Sigmoid colon (tissue), 6 donors: ENCODE measurements at regions not wholly inside any gene's neighbourhood (a gene's known extent, or its start where the extent isn't known, plus 50 kb on each side); places are given as distances from the start of the nearest gene placed in this dataset.

Source experiments
- DNase-seq: peaks from one replicate; pipeline ENCODE4 v3.0.0-alpha.2; 2019
- H3K27ac ChIP-seq, 4 donors: fragments of 200-600 bp; sonication (generic); one replicate each; pipeline ENCODE4 v1.5.1; 2016 to 2019; ENCODE audit warnings: mild to moderate bottlenecking in 1 of 4
- H3K27me3 ChIP-seq, 3 donors: fragments of 200-600 bp; sonication (generic); one replicate each; pipeline ENCODE4 v1.5.1; 2019; ENCODE audit warnings: mild to moderate bottlenecking in 1 of 3
- H3K36me3 ChIP-seq, 4 donors: fragments of 200-600 bp; sonication (generic); one replicate each; pipeline ENCODE4 v1.5.1; 2016 to 2019
- H3K4me1 ChIP-seq, 4 donors: fragments of 200-600 bp; sonication (generic); one replicate each; pipeline ENCODE4 v1.5.1; 2017 to 2019
- H3K4me3 ChIP-seq, 4 donors: fragments of 200-600 bp; sonication (generic); one replicate each; pipeline ENCODE4 v1.5.1; 2017 to 2019; ENCODE audit warnings: mild to moderate bottlenecking in 2 of 4, moderate library complexity in 1 of 4
- H3K9me3 ChIP-seq, 4 donors: fragments of 200-600 bp in 3 of 4; sonication (generic) in 3 of 4; one replicate each; pipeline versions ENCODE4 v1.5.1 to v1.6.1; 2013 to 2019
- EP300 ChIP-seq, 4 donors: sonication (generic); formaldehyde crosslinking; IDR thresholded peaks; one replicate each; pipeline ENCODE4 v1.6.1; 2017; ENCODE audit warnings: antibody characterized with exemption in 4 of 4
- POLR2A ChIP-seq, 2 donors: fragments of 450-650 bp; IDR thresholded peaks; one replicate each; pipeline ENCODE4 v1.6.1; 2016; ENCODE audit warnings: antibody characterized with exemption in 2 of 2, mild to moderate bottlenecking in 2 of 2, moderate library complexity in 2 of 2
- POLR2AphosphoS5 ChIP-seq, 4 donors: sonication (generic); formaldehyde crosslinking; IDR thresholded peaks; one replicate each; pipeline ENCODE4 v1.6.1; 2017; ENCODE audit warnings: antibody characterized with exemption in 4 of 4
- WGBS, 2 donors: extraction: QIAGEN DNeasy Blood & Tissue Kit; methylation state at CpG; one replicate each; pipeline ENCODE4 v1.1.7; 2013; 5-methylcytosine and 5-hydroxymethylcytosine counted together
- intact Hi-C: fragments of 100-400 bp; cut with DNase I; formaldehyde crosslinking; loops from one replicate; pipeline ENCODE4 v1.15.1; 2023
- TF ChIP-seq, protein P1 (sequence below), 4 experiments: fragments of 450-650 bp in 3 of 4; fragments of 200-600 bp in 1 of 4; IDR thresholded peaks; one replicate each; pipeline ENCODE4 v1.5.1; 2016 to 2019; ENCODE audit warnings: antibody characterized with exemption in 4 of 4, mild to moderate bottlenecking in 3 of 4, moderate library complexity in 2 of 4
- donor health status: healthy with polysubstance abuse.
- donor health status: healthy.

GRCh38 chr5:62982348-62982747 is 403.7 kb downstream of the LRRC70 start:
- Histone ChIP-seq H3K27me3 (no peaks in the 10 kb centered on the region), H3K36me3 (no peaks in the 10 kb centered on the region), H3K9me3 (peaks cover 0 to 9% (median 3%) of the 10 kb centered on the region in 4 donors), H3K27ac (no peak overlapping the region), H3K4me3 (no peak overlapping the region), H3K4me1 (no peaks in the 10 kb centered on the region)
- intact Hi-C loops = no loop called here
- 57 to 66% methylated on average over 3 of the region's 3 CpGs for WGBS, 2 donors
- no peak for DNase-seq
- TF ChIP-seq POLR2A (IDR thresholded peaks at IDR 0.05) (no peak), POLR2AphosphoS5 (IDR thresholded peaks at IDR 0.05) (no peak), EP300 (IDR thresholded peaks at IDR 0.05) (no peak)
- TF ChIP-seq, protein P1, sequence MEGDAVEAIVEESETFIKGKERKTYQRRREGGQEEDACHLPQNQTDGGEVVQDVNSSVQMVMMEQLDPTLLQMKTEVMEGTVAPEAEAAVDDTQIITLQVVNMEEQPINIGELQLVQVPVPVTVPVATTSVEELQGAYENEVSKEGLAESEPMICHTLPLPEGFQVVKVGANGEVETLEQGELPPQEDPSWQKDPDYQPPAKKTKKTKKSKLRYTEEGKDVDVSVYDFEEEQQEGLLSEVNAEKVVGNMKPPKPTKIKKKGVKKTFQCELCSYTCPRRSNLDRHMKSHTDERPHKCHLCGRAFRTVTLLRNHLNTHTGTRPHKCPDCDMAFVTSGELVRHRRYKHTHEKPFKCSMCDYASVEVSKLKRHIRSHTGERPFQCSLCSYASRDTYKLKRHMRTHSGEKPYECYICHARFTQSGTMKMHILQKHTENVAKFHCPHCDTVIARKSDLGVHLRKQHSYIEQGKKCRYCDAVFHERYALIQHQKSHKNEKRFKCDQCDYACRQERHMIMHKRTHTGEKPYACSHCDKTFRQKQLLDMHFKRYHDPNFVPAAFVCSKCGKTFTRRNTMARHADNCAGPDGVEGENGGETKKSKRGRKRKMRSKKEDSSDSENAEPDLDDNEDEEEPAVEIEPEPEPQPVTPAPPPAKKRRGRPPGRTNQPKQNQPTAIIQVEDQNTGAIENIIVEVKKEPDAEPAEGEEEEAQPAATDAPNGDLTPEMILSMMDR (IDR thresholded peaks at IDR 0.05) = no peak

GRCh38 chr5:62980884-62981283 is 402.3 kb downstream of the LRRC70 start:
- no peaks in the 10 kb centered on the region for H3K27me3 ChIP-seq
- TF ChIP-seq EP300 (IDR thresholded peaks at IDR 0.05) (no peak), POLR2AphosphoS5 (IDR thresholded peaks at IDR 0.05) (no peak), POLR2A (IDR thresholded peaks at IDR 0.05) (no peak)
- TF ChIP-seq, protein P1 (IDR thresholded peaks at IDR 0.05) = no peak
- intact Hi-C loops = no loop called here
- no peak for DNase-seq
- H3K4me1 ChIP-seq = no peaks in the 10 kb centered on the region
- H3K9me3 ChIP-seq = peaks cover 0 to 4% (median 2%) of the 10 kb centered on the region in 4 donors
- no peak overlapping the region for H3K27ac ChIP-seq
- no peak overlapping the region for H3K4me3 ChIP-seq
- no peaks in the 10 kb centered on the region for H3K36me3 ChIP-seq
- 92% methylated on average over 1 of the region's 1 CpG for WGBS, 2 donors

DNA sequence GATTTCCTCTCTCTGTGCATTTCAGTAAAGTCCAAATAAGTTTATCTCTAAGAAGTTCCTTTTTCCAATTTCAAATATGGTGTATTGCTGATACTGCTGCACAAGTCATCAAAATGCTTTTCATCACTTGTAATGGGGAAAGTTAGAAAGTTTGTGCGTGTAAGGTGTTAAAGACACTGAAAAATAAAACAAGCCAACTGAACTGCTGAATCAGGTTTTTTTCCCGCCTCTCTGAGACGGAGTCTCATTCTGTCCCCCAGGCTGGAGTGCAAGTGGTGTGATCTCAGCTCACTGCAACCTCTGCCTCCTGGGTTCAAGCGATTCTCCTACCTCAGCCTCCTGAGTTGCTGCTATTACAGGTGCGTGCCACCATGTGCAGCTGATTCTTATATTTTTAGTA is 400.9 kb downstream of the LRRC70 start:
- Histone ChIP-seq H3K9me3 (no peaks in the 10 kb centered on the region), H3K4me1 (no peaks in the 10 kb centered on the region), H3K27ac (no peak overlapping the region), H3K4me3 (no peak overlapping the region), H3K36me3 (no peaks in the 10 kb centered on the region), H3K27me3 (no peaks in the 10 kb centered on the region)
- no peak for DNase-seq
- intact Hi-C loops = no loop called here
- TF ChIP-seq POLR2A (IDR thresholded peaks at IDR 0.05) = no peak
- no peak for TF ChIP-seq POLR2AphosphoS5 (IDR thresholded peaks at IDR 0.05)
- TF ChIP-seq, protein P1 (IDR thresholded peaks at IDR 0.05) = no peak
- TF ChIP-seq EP300 (IDR thresholded peaks at IDR 0.05) = no peak
- WGBS, 2 donors = 90 to 91% methylated on average over 5 of the region's 5 CpGs

GRCh38 chr5:62977661-62978060 is 399.0 kb downstream of the LRRC70 start:
- H3K27ac ChIP-seq = no peak overlapping the region
- 50 to 65% methylated on average over 4 of the region's 4 CpGs for WGBS, 2 donors
- no peaks in the 10 kb centered on the region for H3K4me1 ChIP-seq
- intact Hi-C loops = no loop called here
- no peaks in the 10 kb centered on the region for H3K9me3 ChIP-seq
- H3K4me3 ChIP-seq = no peak overlapping the region
- H3K36me3 ChIP-seq = no peaks in the 10 kb centered on the region
- no peak for DNase-seq
- no peaks in the 10 kb centered on the region for H3K27me3 ChIP-seq
- TF ChIP-seq POLR2A (IDR thresholded peaks at IDR 0.05) (no peak), POLR2AphosphoS5 (IDR thresholded peaks at IDR 0.05) (no peak), EP300 (IDR thresholded peaks at IDR 0.05) (no peak)
- TF ChIP-seq, protein P1 (IDR thresholded peaks at IDR 0.05) = no peak

DNA sequence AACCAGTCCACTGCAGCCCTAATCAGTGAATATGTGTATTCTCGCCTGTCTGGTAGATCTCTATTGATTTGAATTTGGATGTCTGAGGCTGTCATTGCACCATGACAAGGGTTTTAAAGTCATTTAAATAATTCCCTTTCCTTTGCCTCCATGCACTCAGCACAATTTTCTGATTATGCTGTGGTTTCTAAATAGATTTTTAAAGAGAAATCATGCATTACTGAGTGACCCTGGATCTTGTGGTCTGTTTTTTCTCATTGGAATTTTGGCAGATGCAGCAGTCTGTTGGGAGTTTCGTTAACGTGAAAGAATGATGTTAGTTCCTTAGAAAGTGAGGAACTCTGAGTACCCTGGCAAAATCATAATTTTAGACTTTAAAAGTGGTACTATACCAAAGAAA is 396.0 kb downstream of the LRRC70 start:
- DNase-seq = no peak
- intact Hi-C loops = no loop called here
- Histone ChIP-seq H3K27me3 (no peaks in the 10 kb centered on the region), H3K27ac (no peak overlapping the region), H3K9me3 (no peaks in the 10 kb centered on the region), H3K4me1 (no peaks in the 10 kb centered on the region), H3K4me3 (no peak overlapping the region), H3K36me3 (no peaks in the 10 kb centered on the region)
- TF ChIP-seq, protein P1 (IDR thresholded peaks at IDR 0.05) = no peak
- TF ChIP-seq POLR2A (IDR thresholded peaks at IDR 0.05) (no peak), POLR2AphosphoS5 (IDR thresholded peaks at IDR 0.05) (no peak), EP300 (IDR thresholded peaks at IDR 0.05) (no peak)
- WGBS, 2 donors = 49 to 58% methylated on average over 3 of the region's 3 CpGs
